Activated naive CD8-positive, alpha-beta T cell treated with anti-CD3 and anti-CD28 coated beads, Interleukin-2, amount 10 ng/mL, durations not matched to agents 7 days and 5 days (primary cell): ENCODE measurements at regions not wholly inside any gene's neighbourhood (a gene's known extent, or its start where the extent isn't known, plus 50 kb on each side); places are given as distances from the start of the nearest gene placed in this dataset.

Experiments
- ATAC-seq: fragments of 150-1000 bp; cut with Tn5 transposase; one replicate; pipeline ENCODE4 v1.10.0; 2021; ENCODE audit warnings: low read depth, moderate library complexity
- POLR2A ChIA-PET: fragments of 350-600 bp; sonication (Branson Sonifier 250); formaldehyde crosslinking; loops from one replicate; lab custom pipeline; 2021; ENCODE audit warnings: antibody characterized with exemption; lab: Charles Lee
- DNase-seq: peaks from one replicate; pipeline ENCODE4 v3.0.0; 2021
- H3K27ac Mint-ChIP-seq: one replicate; pipeline ENCODE4 v1.8.0; 2022; ENCODE audit warnings: mild to moderate bottlenecking, mixed read lengths
- H3K27me3 Mint-ChIP-seq: one replicate; pipeline ENCODE4 v1.8.0; 2022; ENCODE audit warnings: mild to moderate bottlenecking, moderate library complexity, mixed read lengths
- H3K36me3 Mint-ChIP-seq: one replicate; pipeline ENCODE4 v1.8.0; 2021; ENCODE audit warnings: mild to moderate bottlenecking, mixed read lengths
- H3K4me1 Mint-ChIP-seq: one replicate; pipeline ENCODE4 v1.8.0; 2021; ENCODE audit warnings: mixed read lengths
- H3K4me3 Mint-ChIP-seq: one replicate; pipeline ENCODE4 v1.8.0; 2022; ENCODE audit warnings: mild to moderate bottlenecking, moderate library complexity, mixed read lengths
- H3K9me3 Mint-ChIP-seq: one replicate; pipeline ENCODE4 v1.8.0; 2021; ENCODE audit warnings: mixed read lengths

GRCh38 chr1:212531796-212532195, 76.8 kb upstream of the ATF3 start:
- ATAC-seq = no peak
- Mint-ChIP-seq H3K4me1 (peaks cover 2% of the 10 kb centered on the region), H3K4me3 (no peak overlapping the region), H3K27me3 (peaks cover 50% of the 10 kb centered on the region), H3K9me3 (peaks cover 3% of the 10 kb centered on the region), H3K27ac (no peak overlapping the region), H3K36me3 (peaks cover 2% of the 10 kb centered on the region)
- no peak for DNase-seq
- POLR2A ChIA-PET = no interaction called here

- Mint-ChIP-seq H3K27ac (no peak overlapping the region), H3K27me3 (peaks cover 46% of the 10 kb centered on the region), H3K4me1 (peaks cover 2% of the 10 kb centered on the region), H3K4me3 (no peak overlapping the region), H3K9me3 (peaks cover 3% of the 10 kb centered on the region), H3K36me3 (peaks cover 2% of the 10 kb centered on the region)
- POLR2A ChIA-PET = no interaction called here
- no peak for DNase-seq
- ATAC-seq = no peak
Measured at GRCh38 chr1:212532469-212533147, 76.0 kb upstream of the ATF3 start.

GRCh38 chr1:212533148-212533517, 75.4 kb upstream of the ATF3 start:
- POLR2A ChIA-PET = no interaction called here
- Mint-ChIP-seq H3K36me3 (peaks cover 2% of the 10 kb centered on the region), H3K4me3 (no peak overlapping the region), H3K4me1 (peaks cover 2% of the 10 kb centered on the region), H3K9me3 (peaks cover 3% of the 10 kb centered on the region), H3K27ac (no peak overlapping the region), H3K27me3 (peaks cover 46% of the 10 kb centered on the region)
- ATAC-seq (no peak), DNase-seq (no peak)

GRCh38 chr1:212536586-212536985, 72.0 kb upstream of the ATF3 start:
- Mint-ChIP-seq H3K4me1 (peaks cover 2% of the 10 kb centered on the region), H3K36me3 (peaks cover 2% of the 10 kb centered on the region), H3K27me3 (peaks cover 23% of the 10 kb centered on the region), H3K4me3 (no peak overlapping the region), H3K9me3 (peaks cover 3% of the 10 kb centered on the region), H3K27ac (no peak overlapping the region)
- DNase-seq = no peak
- POLR2A ChIA-PET = no interaction called here
- no peak for ATAC-seq

GRCh38 chr1:212537610-212538009, 71.0 kb upstream of the ATF3 start:
- Mint-ChIP-seq H3K27me3 (peaks cover 20% of the 10 kb centered on the region), H3K4me3 (no peak overlapping the region), H3K36me3 (peaks cover 2% of the 10 kb centered on the region), H3K9me3 (peaks cover 3% of the 10 kb centered on the region), H3K4me1 (peaks cover 2% of the 10 kb centered on the region), H3K27ac (no peak overlapping the region)
- no peak for DNase-seq
- POLR2A ChIA-PET = no interaction called here
- ATAC-seq = no peak

- POLR2A ChIA-PET = no interaction called here
- DNase-seq (no peak), ATAC-seq (no peak)
- Mint-ChIP-seq H3K27me3 (peaks cover 23% of the 10 kb centered on the region), H3K36me3 (peaks cover 2% of the 10 kb centered on the region), H3K4me3 (no peak overlapping the region), H3K4me1 (no peaks in the 10 kb centered on the region), H3K27ac (no peak overlapping the region), H3K9me3 (peaks cover 1% of the 10 kb centered on the region)
Measured at GRCh38 chr1:212539737-212540430, 68.7 kb upstream of the ATF3 start.

- Mint-ChIP-seq H3K9me3 (no peaks in the 10 kb centered on the region), H3K27ac (no peak overlapping the region), H3K27me3 (peaks cover 29% of the 10 kb centered on the region), H3K4me3 (no peak overlapping the region), H3K36me3 (no peaks in the 10 kb centered on the region), H3K4me1 (no peaks in the 10 kb centered on the region)
- no peak for ATAC-seq
- POLR2A ChIA-PET = no interaction called here
- no peak for DNase-seq
Measured at GRCh38 chr1:212542761-212543187, 65.8 kb upstream of the ATF3 start.

- peaks cover 30% of the 10 kb centered on the region for H3K27me3 Mint-ChIP-seq
- no peak overlapping the region for H3K4me3 Mint-ChIP-seq
- ATAC-seq = no peak
- no peaks in the 10 kb centered on the region for H3K9me3 Mint-ChIP-seq
- DNase-seq = no peak
- H3K27ac Mint-ChIP-seq = no peak overlapping the region
- H3K4me1 Mint-ChIP-seq = no peaks in the 10 kb centered on the region
- POLR2A ChIA-PET = no interaction called here
- no peaks in the 10 kb centered on the region for H3K36me3 Mint-ChIP-seq
Measured at GRCh38 chr1:212544110-212544509, 64.5 kb upstream of the ATF3 start.

GRCh38 chr1:212545941-212546635, 62.5 kb upstream of the ATF3 start:
- no peak for ATAC-seq
- H3K4me3 Mint-ChIP-seq = no peak overlapping the region

GRCh38 chr1:212549503-212550017, 59.0 kb upstream of the ATF3 start:
- H3K27ac Mint-ChIP-seq = no peak overlapping the region
- DNase-seq (no peak), ATAC-seq (no peak)
- no peak overlapping the region for H3K4me3 Mint-ChIP-seq
- H3K9me3 Mint-ChIP-seq = no peaks in the 10 kb centered on the region
- no peaks in the 10 kb centered on the region for H3K4me1 Mint-ChIP-seq
- peaks cover 57% of the 10 kb centered on the region for H3K27me3 Mint-ChIP-seq
- POLR2A ChIA-PET = interaction anchor here (1.0 kb wide), 1 partner anchor 9 kb away, joined by 3 read pairs; no protein-coding TSS in a partner anchor
- H3K36me3 Mint-ChIP-seq = no peaks in the 10 kb centered on the region

More at GRCh38 chr1:212545941-212546635, 62.5 kb upstream of the ATF3 start:
- H3K36me3 Mint-ChIP-seq = no peaks in the 10 kb centered on the region
- H3K9me3 Mint-ChIP-seq = no peaks in the 10 kb centered on the region
- peaks cover 45% of the 10 kb centered on the region for H3K27me3 Mint-ChIP-seq
- no peaks in the 10 kb centered on the region for H3K4me1 Mint-ChIP-seq
- H3K27ac Mint-ChIP-seq = no peak overlapping the region
- POLR2A ChIA-PET = no interaction called here
- DNase-seq = no peak

GRCh38 chr1:212551929-212552328, 56.6 kb upstream of the ATF3 start:
- no peak overlapping the region for H3K27ac Mint-ChIP-seq
- ATAC-seq (no peak), DNase-seq (no peak)
- no peak overlapping the region for H3K4me3 Mint-ChIP-seq
- H3K9me3 Mint-ChIP-seq = no peaks in the 10 kb centered on the region
- no peaks in the 10 kb centered on the region for H3K36me3 Mint-ChIP-seq
- POLR2A ChIA-PET = no interaction called here
- peaks cover 52% of the 10 kb centered on the region for H3K27me3 Mint-ChIP-seq
- no peaks in the 10 kb centered on the region for H3K4me1 Mint-ChIP-seq

- peaks cover 64% of the 10 kb centered on the region for H3K27me3 Mint-ChIP-seq
Measured at GRCh38 chr1:212553676-212554075, 54.9 kb upstream of the ATF3 start.

GRCh38 chr1:212554401-212554800, 54.2 kb upstream of the ATF3 start:
- no peaks in the 10 kb centered on the region for H3K9me3 Mint-ChIP-seq
- peaks cover 6% of the 10 kb centered on the region for H3K36me3 Mint-ChIP-seq
- H3K27ac Mint-ChIP-seq = no peak overlapping the region
- ATAC-seq (no peak), DNase-seq (no peak)
- H3K4me1 Mint-ChIP-seq = peaks cover 7% of the 10 kb centered on the region
- POLR2A ChIA-PET = interaction anchor here (1.3 kb wide), 1 partner anchor 54 kb away, joined by 4 read pairs; the partner anchor contains the start of gene ATF3
- no peak overlapping the region for H3K4me3 Mint-ChIP-seq
- peaks cover 61% of the 10 kb centered on the region for H3K27me3 Mint-ChIP-seq

More at GRCh38 chr1:212553676-212554075, 54.9 kb upstream of the ATF3 start:
- peaks cover 4% of the 10 kb centered on the region for H3K4me1 Mint-ChIP-seq
- H3K27ac Mint-ChIP-seq = no peak overlapping the region
- peaks cover 4% of the 10 kb centered on the region for H3K36me3 Mint-ChIP-seq
- POLR2A ChIA-PET = interaction anchor here (1.3 kb wide), 1 partner anchor 55 kb away, joined by 4 read pairs; the partner anchor contains the start of gene ATF3
- H3K4me3 Mint-ChIP-seq = no peak overlapping the region
- no peak for ATAC-seq
- no peak for DNase-seq
- no peaks in the 10 kb centered on the region for H3K9me3 Mint-ChIP-seq
